Right ventricle myocardium inferior (tissue), 1 donor: ENCODE measurements at regions not wholly inside any gene's neighbourhood (a gene's known extent, or its start where the extent isn't known, plus 50 kb on each side); places are given as distances from the start of the nearest gene placed in this dataset.

Source experiments
- ATAC-seq: fragments of 200-7000 bp; cut with Tn5 transposase; one replicate; pipeline ENCODE4 v1.9.1; 2020; ENCODE audit warnings: mild to moderate bottlenecking, moderate library complexity
- DNase-seq: peaks from one replicate; pipeline ENCODE4 v3.0.0; 2021; ENCODE audit errors: missing footprints
- intact Hi-C: fragments of 100-400 bp; cut with DNase I; formaldehyde crosslinking; loops from one replicate; pipeline ENCODE4 v1.11.0; 2022
- donor health status: DM: no; HTN: yes; CAD: no; lungs with severe emphysema.

DNA sequence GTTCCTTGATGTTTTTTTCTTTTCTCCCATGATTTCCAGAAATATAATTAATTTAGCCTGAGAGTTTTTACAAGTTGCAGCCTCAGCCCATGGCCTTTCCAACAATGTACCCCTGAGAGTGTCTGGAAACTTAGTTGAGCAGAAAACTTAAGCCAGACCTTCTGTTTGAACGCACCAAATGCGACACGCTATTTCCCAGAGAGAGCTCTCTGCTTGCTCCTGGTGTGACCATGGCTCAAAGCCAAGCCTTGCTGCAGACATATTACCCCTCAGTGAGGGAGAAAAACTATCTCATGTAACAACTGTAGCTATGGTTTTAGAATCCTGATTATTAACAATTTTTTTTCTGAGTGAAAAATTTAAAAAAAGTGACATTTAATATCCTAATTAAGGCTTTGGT lies 1204.5 kb upstream of the SLC10A2 start:
- ATAC-seq (no peak), DNase-seq (no peak)
- intact Hi-C loops, result no loop called here

DNA sequence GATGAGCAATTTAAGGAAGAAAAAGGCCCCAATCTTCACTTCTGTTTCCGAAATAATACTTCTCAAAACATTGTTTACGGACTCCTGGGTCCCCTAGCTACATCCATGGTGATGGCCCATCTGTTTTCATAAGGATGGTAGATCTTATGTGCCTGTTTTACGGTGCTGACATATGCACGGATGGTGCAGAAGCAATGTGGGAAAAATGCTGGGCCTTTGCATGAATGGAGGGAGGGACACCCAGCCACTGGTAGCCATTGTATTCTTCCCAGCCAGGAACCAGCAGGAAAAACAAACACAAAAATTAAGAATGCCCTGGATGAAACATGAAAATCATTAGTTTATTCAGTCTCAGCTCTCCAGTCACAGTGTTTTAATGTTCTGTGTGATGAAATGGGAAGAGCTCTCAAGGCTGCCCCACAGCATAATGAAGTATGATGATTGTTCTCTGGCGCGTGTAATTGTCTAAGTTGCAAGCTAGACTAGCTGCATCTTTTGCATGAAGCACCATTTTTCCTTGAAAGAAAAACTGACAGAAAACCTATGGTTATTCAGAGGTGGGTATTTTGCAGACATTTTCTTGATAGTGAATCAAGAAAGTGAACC lies 1201.1 kb upstream of the SLC10A2 start:
- intact Hi-C loops, result no loop called here
- DNase-seq (no peak), ATAC-seq (no peak)

DNA sequence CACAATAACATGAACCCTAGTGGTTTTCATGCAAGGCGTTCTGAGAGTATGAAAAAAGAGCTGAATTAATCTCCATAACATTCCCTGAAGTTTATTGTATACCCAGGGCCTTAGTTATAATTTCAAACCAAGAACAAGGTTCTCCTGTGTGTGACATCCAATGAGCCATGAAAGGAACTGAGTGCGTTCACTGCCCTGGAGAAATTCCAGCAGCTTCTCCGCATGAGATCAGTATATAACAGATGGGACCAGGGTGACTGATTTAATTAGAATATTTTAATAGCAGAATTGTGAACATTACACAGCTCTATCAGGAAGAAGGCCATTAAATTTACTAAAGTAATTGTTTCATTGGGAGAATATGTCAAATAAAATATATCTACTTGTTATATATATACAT lies 1190.5 kb upstream of the SLC10A2 start:
- DNase-seq (no peak), ATAC-seq (no peak)
- intact Hi-C loops, result no loop called here

DNA sequence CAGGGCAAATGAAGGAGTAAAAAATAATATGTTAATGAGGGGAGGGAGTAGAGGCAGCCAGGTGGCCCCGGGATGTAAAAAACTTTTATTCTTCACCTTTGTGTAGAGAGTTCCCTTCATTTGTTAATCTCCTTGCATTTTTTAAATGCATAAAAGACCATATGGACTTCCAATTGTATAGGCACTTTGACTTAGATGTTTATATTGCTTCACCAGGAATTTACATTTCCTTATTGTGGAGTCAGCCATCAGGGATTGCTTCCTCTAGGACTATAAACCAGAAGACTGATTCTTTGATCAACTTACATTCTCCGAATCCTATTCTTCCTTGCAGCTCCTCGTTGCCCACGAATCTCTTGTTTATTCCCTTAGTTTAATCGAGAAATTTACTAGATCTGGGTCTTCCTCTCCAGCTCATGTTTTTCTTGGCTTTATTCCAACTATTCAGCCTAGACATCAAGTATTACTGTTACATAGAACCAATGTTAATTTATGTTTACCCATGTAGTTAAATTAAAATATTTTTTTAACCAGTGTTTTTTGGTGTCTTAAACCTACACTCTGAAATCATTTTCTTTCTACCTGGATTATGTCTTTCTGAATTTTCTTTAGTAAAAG lies 1187.0 kb upstream of the SLC10A2 start:
- intact Hi-C loops, result no loop called here
- ATAC-seq, result no peak
- no peak for DNase-seq

DNA sequence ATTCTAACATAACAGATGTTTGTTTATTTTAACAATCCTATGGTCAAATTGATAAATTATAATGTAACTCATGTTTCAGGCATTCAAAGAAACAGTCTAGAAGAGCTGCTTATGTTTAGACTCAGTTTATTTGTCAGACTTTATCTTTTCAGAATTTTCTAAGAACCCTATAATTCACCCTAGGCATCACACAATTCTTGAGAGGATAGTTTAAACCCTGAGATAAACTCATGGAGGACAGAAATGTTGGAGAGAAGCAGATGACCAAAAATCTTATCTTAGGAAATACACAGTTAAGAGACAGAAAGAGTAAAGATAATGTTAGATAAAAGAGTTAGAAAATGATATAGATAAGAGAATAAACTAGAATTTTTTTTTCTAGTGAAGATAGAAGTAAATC lies 1185.7 kb upstream of the SLC10A2 start:
- DNase-seq (no peak), ATAC-seq (no peak)
- intact Hi-C loops, result no loop called here

DNA sequence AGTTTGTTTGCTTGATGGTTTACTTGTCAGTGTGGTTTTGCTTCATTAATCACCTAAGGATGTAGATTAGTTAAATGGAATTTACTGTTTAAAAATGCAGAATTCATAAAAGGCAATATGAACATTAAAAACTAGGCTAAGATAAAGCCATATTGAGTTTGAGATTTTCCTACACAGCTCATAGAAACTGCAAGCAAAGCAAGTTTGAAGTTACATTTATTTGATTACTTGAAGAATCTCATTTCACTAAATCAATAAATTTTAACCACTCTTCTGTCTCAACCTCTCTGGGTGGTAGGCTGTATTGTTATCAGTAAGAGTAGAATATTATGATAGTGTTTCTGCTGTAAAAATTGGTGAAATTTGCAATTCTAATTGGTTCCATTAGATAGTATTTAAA lies 1180.7 kb upstream of the SLC10A2 start:
- DNase-seq (no peak), ATAC-seq (no peak)
- intact Hi-C loops, result no loop called here

DNA sequence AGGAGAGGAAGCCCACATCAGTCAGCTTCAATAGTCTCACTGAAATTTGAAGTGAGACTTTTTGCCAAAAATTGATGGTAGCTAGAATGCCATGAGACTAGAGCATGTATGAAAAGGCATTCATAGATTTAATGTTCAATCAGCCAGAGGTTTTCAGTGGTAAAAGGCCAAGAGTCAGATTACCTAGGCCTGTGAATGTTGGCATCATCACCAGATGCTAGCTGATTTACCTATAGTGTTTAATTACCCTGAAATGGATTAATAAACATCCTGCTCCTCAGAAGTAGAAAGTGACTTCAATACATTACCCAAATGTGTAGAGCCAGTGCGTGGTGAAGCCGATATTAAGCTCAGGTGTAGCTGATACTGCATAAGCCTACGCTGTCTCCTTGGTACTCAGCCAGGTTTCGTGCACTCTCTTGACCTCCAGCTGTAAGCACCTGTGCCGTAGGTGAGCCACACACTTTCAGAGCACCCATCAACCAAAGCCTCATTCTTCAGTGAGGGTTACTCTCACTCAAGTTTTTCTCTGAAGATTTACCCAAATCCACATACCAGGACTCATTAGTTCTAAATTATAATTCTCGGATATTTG lies 1140.3 kb upstream of the SLC10A2 start:
- ATAC-seq (no peak), DNase-seq (no peak)
- intact Hi-C loops, result no loop called here

DNA sequence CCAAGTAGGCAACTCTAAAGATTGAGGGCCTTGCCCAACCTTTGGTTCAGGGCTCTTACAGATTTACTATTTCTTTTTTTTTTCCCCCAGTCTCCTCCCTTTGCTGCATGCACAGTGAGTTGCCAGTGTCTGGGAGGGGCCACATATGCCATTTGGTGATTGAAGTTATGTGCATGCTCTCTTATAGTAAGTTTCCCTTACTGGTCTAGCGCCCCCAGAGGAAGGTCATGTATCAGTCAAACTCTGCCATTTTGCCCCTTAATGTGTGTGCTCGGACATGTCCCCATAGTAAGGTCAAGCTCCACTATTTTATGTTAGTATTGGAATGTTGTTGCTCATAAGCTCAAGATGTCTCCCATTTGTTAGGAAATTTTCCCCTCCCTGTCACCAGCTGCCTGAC lies 1138.0 kb upstream of the SLC10A2 start:
- ATAC-seq (no peak), DNase-seq (no peak)
- intact Hi-C loops, result no loop called here

DNA sequence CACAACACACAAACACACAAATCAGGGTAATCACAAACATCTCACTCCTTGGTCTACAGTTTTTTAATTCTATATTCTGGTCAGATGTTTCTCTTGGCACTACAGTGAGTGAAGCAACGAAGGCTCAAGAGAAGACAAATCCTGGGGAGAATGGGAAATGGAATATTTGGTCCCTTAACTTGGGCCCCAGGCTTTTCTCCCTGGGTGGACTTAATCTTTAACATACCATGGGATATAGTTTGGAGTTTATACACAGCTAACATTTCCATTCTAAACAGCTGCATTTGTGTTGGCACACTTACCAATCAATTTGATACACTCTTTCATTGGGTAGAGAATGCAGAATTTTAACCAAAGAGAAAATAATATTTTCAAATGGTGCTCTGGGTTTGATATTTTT lies 1132.6 kb upstream of the SLC10A2 start:
- DNase-seq (no peak), ATAC-seq (no peak)
- intact Hi-C loops, result no loop called here

DNA sequence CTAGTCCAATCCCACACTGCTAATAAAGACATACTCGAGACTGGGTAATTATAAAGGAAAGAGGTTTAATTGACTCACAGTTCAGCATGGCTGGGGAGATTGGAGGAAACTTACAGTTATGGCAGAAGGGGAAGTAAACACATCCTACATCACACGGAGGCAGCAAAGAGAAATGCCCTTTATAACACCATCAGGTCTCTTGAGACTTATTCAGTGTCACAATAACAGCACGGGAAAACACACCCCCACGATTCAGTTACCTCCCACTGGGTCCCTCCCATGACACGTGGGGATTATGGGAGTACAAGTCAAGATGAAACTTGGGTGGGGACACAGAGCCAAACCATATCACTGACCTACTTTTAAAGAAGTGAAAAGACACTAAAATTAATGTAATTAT lies 1130.4 kb upstream of the SLC10A2 start:
- ATAC-seq (no peak), DNase-seq (no peak)
- intact Hi-C loops, result no loop called here

DNA sequence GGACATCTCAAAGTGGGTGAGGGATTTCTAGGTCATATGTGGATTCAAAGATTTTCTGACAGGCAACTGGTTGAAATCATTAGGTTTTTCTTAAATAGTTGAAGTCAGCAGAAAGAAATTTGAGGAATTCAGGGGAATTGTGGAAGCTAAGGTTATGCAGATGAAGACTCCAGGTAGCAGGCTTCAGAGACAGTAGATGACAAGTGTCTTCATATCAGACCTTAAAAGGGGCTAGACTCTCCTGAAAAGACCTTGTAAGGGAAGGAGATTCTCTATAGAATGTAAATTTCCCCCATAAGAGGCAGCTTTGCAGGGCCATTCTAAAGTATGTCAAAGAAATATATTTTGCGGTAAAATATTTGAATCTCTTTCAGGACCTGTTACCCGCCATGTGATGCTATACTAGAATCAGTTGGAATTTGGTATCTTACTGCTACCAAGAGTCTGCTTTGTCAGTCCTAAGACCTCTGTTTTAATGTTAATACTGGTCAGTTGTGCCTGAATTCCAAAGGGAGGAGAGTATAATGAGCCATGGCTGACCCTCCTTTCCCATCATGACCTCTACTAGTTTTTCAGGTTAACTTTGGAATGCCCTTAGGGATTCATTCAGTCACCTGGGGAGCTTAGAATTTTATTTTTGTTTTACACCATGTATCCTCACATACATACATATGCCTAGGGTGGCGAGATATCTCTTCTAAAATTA lies 1115.5 kb upstream of the SLC10A2 start:
- intact Hi-C loops, result no loop called here
- DNase-seq, result no peak
- ATAC-seq, result no peak

DNA sequence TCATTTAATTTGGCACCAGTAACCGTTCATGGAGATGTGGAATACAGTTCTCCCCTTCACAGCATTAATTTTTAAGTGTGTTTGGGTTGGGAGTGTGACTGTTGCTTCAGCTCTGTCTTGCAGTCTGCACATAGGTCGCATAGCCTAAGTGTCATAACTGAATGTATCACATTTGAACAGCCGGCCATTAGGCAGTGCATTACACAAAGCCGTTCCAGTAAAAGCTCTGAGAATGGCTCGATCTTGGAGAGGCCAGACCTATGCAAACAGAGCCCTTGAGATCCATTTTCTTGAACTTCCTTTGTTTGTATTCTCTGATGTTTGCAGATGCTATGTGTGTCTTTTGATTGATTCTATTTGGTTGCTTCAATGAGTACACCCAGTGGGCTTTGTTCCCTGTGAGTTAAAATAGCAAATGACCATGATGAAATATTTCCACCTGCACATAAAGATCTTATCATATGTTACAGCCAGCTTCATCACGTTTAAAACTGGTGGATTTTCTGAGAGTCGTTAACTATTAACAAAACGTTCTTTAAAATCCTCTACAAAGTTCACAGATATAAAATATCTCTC lies 1104.9 kb upstream of the SLC10A2 start:
- intact Hi-C loops, result no loop called here
- DNase-seq (no peak), ATAC-seq (no peak)

DNA sequence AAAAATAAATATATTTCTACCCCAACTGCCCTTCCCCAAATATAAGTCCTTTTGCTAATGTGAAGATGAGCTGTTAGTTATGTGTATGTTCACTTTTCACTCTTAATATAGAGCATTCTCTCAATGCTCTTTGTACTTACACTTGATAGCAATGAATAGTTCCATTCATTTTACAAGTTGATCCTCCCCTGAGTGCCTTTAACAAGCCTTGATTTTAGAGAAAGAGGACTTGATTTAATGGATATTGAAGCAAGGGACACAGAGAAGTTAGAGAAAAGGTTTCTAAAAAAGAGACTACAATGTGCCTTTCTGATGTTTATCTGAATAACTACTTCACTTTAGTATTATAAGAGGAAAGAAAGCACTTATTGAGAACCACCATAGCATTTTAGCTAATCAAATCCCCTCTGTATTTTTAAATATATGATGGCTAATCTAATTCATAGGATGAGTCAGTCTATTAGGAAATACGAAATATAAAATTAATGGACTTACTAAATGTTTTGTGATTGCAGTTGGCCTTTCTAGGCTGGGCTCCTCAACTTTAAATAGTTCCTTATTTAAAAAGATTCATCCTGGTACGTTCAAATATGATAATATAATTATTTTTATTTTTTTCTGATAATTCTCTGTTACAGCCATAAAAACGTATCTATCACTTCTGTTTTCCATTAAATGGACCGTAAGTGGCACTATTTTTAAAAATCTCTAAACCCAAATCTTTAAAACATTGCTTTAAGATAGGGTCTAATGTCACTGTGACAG lies 1097.8 kb upstream of the SLC10A2 start:
- ATAC-seq (no peak), DNase-seq (no peak)
- intact Hi-C loops, result no loop called here

DNA sequence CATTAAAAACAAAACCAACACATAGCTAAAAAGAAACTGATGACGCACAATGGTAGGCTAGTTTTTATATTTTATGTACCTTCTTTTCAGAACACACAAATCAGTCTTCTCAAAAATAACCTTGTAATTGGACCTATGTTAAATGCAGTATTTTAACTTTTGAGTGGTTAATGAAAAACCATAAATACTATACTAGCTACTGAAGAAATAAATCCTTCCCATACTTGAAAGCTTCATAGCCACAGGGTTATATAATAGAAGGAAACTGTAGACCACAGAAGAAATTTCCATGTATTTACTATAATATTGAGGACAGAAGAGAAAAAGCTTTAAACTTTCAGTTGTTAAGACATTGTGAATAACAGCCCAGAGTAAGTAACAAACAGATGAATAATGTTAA lies 1094.3 kb upstream of the SLC10A2 start:
- intact Hi-C loops, result no loop called here
- DNase-seq, result no peak
- ATAC-seq, result no peak

DNA sequence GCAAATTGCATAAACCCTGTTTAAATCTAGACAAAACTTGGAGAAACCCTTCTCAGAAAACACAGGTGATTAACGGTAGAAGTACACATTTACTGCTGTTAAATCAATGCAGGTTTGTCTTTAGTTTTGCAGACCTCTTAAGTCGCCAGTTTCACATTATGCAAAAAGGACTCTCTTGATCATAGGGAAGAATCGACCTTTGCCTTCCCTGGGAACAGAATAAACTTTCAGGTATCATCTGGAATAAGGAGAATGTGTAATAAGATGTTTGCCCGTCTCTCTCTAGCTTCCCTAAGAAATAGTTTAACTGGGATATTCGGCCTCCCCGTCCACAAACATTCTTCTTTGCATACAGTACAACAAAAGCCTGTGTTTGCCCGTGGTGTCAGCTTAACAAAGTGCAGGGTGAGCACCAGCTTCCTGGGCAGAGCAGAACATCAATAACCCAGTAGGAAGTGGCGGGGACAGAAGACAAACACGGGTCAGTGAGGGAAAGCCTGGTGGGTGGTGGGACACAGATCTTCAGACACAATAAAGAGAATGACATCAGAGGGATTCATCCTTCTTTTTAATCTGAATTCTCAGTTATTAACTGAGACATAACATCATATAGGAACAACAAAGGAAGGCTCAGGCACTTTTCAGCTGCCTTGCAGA lies 1077.7 kb upstream of the SLC10A2 start:
- ATAC-seq (no peak), DNase-seq (no peak)
- intact Hi-C loops, result no loop called here

DNA sequence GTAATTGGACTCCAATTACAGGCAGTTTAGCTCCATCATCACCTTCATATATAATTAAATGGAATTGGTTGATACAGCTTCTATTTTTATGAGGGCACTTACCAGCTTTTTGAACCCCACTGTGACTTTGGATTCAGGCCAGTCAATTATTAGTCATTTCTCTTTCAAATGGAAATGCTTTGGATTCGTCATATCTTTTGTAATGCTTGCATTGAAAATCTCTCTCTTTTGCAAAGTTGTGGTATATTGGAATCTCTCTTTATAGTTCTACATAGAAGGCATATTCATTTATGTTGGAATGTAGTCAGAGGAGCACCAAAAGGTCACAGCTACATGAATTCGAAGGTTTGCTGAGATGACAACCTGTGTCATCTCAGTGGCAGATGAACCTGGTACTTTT lies 1074.3 kb upstream of the SLC10A2 start:
- intact Hi-C loops, result no loop called here
- no peak for DNase-seq
- no peak for ATAC-seq

DNA sequence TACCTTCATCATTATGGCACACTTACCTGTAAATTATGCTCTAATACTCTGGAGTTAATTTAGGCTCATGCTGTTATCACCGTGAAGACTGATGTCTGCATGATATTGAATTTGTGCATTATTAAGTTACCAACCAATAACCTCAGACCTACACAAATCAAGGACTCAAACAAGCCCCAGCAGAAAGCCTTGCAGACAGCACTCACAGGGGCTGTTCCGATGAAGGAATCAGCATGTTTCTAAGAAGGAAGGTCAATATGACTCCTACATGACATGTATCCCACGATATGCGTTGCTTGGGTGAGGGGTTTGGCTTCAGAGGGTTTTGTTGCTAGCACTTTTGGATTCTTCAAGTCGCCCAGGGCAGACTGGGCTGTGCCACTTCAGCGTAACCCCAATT lies 1071.2 kb upstream of the SLC10A2 start:
- intact Hi-C loops, result no loop called here
- no peak for DNase-seq
- ATAC-seq, result no peak

DNA sequence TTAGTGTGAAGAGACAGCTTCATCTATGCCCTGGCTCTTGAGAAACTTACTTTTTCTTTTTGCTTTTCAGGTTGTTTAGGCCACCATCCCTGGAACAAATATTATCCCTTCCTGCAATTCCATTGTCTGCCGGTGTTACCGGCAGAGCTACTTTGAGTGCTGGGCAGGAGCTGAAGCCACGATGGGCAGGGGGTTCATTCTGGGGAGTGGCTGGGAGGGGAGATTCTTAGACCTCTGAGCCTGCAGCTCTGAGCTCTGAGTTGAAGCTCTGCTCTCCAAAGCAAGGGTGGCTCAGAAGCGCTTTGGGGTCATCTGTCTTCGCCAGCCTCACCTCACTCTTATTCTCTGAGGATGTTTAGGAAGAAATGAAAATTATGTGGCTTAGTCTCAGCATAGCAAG lies 1066.6 kb upstream of the SLC10A2 start:
- intact Hi-C loops, result no loop called here
- no peak for ATAC-seq

DNA sequence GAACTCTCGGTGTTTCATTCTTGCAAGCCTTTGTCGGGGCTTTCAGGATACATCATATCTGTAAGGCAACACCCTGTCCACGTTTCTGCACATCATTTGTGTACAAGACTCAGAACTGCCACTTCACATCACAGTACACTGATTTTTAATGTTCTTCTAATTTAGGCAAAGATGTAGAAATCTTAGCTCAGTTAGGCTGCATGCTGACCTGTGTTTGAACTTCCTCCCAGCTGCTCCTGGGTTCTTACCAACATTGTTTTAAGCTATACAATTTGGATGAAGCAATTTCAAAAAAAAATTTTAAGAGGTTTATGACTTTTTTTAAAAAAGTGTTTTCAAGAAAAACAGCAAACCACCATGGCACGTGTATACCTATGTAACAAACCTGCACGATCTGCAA lies 1047.9 kb upstream of the SLC10A2 start:
- ATAC-seq, result no peak
- intact Hi-C loops, result no loop called here

More for the DNA sequence above, 1066.6 kb upstream of the SLC10A2 start:
- DNase-seq, result no peak

More for the DNA sequence above, 1047.9 kb upstream of the SLC10A2 start:
- no peak for DNase-seq
